NCI-H2107 treated with DMSO at 0.1 percent for 48 hours (cell line): ENCODE measurements at regions not wholly inside any gene's neighbourhood (a gene's known extent, or its start where the extent isn't known, plus 50 kb on each side); places are given as distances from the start of the nearest gene placed in this dataset.
"Not testable (repeated sequence)": the region's sequence is repeated elsewhere in the genome, so short reads cannot be mapped to it uniquely, and the experiment has no call there.

Experiments used
- DNase-seq: peaks from one replicate; lab custom pipeline; 2025; ENCODE audit not compliant: unreplicated experiment; lab: John Stamatoyannopoulos, UW

DNA sequence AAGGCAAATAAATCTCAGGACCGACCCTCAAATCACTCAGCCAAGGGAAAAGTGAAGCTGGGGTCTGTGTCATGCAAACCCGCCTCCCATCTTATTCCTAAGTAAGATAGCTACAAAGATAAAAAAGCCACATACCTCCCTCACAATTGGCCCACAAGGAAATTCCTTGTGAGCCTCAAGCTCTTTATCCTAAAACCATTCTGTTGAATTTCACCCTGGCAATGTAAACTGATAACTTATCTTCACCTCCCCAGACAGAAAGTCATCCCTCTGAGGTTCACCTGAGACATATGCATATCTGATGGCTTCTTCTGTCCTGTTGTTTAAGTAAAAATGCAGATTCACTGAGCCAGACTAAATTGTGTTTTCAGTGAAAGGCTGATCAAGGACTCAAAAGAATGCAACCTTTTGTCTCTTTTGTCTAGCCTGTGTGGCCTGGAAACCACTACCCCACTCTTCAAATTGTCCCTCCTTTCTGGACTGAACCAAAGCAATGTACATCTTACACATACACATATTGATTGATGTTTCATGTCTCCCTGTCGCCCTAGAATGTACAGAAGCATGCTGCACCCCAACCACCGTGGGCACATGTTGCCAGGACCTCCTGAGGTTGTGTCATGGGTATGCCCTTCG is 91.3 kb downstream of the MFAP3L start:
- no peak for DNase-seq

DNA sequence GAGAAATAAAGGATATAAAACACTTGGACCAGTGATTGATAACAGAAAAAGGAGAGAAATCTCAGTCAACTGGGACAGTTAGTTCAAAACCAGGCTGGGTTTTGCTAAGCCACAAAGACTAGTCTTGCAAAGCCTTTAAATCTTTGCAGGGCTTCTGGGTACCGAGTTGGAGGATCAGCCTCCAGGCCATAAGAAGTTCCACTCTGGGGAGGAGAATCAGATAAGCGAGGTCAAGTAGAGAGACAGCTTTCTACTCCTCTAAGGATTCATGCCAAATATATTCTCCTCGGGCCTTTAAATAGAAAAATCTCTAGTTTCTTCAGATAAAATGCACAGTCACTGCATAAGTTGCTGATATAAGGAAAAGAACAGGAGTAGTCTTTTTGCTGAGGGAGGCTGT is 92.7 kb downstream of the MFAP3L start:
- no peak for DNase-seq

DNA sequence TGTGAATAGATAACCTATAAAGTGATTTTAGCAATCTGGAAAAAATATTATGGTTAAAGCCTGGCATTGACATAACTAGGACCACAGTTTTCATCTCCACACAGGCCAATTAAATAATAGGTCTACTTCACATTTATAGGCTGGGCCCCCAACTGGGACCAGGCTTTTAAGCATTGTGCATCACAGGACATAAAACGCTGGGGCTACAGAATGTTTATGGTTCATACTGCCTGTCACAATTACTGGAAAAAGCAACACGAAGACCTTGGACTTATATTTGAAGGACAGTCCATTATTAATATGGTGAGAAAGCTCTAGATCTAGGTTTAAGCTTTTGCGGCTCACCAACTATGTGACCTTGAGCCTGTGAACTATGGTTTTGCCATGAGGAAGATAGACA is 94.2 kb downstream of the MFAP3L start:
- DNase-seq = no peak

DNA sequence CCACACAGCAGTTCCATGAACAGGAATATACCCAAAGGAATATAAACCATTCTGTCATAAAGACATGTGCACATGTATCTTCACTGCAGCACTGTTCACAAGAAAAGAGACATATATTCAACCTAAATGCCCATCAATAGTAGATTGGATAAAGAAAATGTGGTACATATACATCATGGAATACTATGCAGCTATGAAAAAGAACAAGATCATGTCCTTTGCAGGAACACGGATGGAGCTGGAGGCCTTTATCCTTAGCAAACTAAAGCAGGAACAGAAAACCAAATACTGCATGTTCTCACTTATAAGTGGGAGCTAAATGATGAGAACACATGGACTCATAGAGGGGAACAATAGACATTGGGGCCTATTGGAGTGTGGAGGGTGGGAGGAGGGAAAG is 95.4 kb downstream of the MFAP3L start:
- not testable (repeated sequence) for DNase-seq

DNA sequence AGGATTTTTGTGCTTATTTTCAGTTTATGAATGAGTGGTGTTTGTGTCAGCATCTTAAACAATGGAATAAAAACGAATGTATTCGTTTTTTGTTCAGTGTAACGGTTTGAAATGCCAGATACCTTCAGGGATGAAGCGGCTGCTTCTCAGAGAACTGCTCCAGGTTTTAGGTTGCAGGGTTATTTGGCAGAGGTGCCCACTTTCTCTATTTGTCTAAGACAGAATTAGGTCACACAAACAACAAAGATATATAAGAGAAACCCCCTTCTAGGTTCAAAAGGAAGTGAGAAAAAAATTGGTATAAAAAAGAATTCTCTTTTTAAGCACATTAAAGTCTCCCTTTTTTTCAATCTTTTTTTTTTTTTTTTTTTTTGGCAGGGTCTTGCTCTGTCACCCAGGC is 98.9 kb downstream of the MFAP3L start:
- no peak for DNase-seq

DNA sequence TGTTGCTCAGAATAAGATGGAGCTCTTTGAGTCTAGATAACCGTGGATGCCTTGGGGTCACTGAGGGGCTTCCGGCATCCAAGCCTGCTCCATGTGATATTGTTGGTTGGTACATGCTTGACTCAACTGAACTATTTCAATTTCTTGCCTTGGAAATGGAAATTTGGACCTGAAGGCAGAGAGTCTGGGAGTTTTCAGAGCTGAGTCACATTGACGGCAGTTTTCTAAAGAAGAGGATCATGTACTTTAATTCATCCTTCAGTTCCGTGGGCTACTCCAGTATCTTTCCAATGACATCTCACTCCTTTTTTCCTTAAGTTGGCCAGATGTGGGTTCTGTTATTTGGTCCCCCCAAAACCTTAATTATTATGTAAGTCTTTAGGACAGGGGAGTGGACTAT is 100.5 kb downstream of the MFAP3L start:
- DNase-seq = no peak

DNA sequence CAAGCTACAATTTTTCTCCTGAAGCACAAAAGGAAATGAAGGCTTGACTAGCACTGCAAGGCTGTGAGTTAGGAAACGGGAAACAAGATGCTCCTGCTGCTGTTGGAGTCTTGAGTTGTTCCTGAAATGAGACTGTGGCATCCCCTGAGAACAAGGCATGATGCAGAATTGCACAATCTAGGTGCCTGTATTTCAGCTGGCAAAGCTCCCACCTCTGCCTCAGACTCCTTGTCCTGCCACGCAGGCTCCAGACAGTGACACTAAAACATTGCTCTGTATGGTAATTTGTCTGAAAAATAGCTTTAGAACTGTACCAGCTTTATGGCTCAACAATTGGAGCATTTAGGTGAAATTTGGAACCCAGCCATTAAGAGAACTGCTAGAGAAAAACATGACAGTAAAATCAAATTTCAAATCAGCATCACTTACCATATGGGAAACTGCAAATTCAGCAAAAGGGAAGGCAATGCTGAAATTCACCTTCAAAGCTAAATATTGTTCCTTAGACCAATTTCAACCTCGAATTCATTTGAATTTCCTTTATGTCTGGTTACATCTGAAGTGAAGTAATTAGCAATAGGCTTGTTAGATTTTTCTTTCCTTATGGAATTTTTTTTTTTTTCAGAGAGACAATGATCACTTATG is 103.4 kb downstream of the MFAP3L start:
- DNase-seq = no peak

DNA sequence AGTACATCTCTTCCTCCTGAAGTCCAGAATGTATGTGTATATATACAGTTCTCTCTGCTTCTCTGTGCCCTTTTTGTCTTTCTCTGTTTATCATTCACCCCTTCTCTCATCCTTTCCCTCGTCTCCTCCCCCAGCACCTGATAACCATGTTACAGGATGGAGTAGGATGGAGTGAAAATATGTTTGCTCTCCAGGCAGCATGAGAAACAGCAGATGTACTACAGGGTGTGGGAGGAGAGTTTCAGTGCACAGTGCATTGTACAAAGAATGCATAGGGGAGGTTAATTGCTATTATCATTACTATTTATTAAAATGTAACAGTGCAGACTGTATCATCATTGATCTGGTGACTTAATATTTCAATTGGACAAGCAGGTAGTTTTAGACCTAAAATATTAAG is 104.5 kb downstream of the MFAP3L start:
- DNase-seq = no peak

DNA sequence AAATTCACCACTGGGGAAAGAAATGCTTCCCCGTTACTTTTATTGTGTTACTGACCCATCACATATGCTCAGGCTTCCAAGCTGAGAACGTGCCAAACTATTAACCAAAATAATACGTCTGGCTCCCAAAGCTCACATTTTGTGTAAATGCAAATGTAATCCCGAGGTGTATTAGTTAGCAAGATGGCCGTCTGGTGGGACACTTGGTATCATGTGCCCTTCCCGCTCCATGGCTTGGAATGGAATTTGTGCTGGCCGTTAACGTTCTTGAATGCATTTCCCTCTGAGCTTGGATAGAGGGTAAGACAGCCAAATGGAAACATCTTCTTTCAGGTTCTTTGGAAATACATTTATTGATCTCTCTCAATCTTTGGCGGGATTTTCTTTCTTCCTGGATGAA is 105.0 kb downstream of the MFAP3L start:
- DNase-seq = no peak

DNA sequence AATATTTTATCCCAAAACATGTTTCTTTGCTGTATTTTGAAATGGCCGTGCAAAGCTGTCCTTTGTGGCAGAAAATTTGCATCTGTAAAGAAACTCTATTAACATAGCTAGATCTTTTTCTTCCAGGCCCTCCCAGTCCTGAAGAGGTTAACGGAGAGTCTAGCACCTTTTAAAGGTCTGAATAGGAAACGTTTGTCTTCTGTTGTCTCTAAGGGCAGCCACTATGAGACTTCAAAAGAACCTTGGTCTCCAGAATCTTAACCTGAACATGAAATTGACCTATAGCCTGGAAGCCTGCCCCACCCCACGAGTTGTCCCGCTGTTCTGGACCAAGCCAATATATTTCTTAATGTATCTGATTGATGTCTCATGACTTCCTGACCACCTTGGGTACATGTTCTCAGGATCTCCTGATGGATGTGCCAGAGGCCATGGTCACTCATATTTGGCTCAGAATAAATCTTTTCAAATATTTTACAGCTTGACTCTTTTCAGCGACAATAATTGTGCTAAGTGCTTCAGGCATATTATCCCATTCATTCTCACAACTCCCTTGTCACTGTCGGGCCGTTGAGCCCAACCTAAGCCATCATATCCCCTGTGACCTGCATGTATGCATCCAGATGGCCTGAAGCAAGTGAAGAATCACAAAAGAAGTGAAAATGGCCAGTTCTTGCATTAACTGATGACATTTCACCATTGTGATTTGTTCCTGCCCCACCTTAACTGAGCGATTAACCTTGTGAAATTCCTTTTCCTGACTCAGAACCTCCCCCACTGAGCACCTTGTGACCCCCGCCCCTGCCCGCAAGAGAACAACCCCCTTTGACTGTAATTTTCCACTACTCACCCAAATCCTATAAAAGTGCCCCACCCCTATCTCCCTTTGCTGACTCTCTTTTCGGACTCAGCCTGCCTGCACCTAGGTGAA is 106.7 kb downstream of the MFAP3L start:
- not testable (repeated sequence) for DNase-seq

DNA sequence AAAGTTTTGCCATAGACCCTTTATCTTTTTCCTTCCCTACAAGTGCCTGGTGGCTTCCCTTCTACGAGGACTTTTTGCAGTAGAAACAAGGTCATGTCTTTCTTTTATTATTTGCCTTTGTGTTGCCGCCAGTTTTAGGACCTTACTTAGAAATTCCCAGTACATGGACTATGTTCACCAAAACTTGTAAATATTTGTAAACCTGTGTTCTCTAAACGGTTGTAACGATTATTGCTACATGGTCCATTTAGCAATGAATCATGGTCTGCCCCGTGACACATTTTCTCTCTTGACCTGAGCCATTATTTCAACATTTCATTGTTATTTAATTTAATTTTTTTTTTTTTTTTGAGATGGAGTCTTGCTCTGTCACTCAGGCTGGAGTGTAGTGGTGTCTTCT is 110.7 kb downstream of the MFAP3L start:
- DNase-seq = no peak

DNA sequence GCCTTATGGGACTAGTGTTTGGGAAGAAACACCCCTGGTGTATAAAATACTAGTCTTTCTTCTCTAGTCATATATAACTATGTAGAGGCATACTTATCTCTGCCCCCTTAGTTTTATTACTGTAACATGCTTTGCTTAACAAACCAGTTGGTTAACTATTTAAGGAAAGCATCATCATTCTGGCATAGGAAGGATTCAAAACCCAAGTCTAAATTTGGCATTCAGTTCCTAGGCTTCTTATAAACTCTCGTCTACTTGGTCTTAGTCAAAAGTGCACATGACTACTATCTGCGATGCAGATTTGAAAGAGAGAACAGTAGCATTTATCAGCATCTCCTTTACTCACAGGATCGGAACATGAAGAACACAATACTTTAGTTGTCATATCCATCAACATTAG is 111.3 kb downstream of the MFAP3L start:
- DNase-seq = no peak

DNA sequence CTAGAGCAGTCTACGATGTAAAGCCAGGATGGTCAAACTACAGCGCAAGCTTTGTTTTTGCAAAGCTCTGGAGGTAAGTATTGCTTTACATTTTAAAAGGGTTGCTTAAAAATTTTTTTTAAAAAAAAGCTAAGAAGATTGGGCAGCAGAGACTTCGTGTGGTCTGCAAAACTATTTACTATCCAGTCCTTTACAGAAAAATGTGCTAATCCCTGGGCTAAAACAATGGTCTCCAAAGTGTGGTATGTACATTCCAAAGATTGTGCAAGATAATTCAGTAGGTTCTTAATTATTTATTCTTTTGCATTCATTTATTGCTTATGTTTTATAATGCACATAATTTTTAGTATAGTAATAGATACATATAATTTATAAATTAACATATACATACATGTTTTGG is 113.2 kb downstream of the MFAP3L start:
- DNase-seq = no peak

DNA sequence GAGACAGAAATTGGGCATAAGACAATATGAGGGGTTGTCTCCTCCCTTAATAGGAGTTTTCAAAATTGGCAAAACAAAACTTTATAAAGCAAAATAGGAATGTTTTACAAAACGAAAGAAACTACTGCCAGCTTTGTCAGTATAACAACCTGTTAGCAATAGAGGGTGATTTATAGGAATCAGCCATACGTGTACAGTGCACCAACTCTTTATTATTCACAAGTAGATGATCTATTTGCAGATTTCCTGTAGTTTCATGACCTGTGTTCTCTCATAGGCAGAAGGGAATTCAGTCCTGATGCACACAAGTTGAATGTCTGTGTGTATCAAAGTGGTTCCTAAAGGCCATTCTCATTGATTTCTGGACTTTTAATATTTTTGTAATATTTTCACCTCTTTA is 116.3 kb downstream of the MFAP3L start:
- no peak for DNase-seq

DNA sequence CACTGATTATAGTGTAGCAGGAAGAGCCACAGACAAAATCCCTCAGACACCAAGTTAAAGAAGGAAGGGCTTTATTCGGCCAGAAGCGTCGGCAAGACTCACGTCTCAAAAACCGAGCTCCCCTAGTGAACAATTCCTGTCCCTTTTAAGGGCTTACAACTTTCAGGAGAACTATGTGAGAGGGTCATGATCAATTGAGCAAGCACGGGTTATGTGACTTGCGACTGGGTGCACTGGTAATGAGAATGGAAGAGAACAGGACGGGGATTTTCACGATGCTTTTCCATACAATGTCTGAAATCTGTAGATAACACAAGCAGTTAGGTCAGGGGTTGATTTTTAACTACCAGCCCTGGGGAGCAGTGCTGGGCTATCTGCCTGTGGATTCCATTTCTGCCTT is 116.7 kb downstream of the MFAP3L start:
- no peak for DNase-seq

DNA sequence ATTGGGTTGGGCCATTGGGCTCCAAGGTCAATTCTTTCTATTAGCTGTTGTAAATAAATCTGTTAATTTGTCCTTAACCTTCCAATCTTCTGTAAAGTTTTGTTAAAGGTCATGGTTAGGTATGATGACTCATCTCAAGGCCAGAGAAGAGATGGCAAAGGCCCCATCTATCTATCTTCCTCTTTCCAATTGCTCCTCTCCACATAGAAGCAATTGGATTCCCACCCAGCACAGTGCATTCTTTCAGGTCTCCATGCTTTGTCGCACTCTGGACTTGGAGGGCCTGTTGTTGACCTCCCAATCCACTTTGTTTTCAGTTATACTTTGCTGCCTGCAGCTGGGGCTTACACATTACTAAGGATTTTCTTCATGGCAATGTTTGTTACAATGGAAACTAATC is 118.5 kb downstream of the MFAP3L start:
- no peak for DNase-seq

DNA sequence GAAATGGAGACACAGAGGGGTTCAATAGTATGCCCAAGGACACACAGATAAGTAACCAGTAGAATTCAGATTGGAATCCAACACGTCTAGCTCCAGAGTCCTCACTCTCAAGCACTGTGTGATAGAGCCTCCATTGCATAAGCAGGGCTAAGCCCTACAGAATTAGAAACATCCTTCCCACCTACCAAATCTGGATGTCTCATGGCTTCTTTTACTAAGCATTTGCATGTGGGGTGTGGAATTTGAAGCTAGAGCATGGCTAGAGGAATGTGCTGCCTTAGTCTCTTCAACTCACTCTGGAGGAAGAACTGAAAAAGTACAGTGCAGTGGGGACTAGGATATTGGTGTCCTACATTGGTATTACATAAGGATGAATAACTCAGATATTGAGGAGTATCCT is 119.4 kb downstream of the MFAP3L start:
- DNase-seq = no peak

DNA sequence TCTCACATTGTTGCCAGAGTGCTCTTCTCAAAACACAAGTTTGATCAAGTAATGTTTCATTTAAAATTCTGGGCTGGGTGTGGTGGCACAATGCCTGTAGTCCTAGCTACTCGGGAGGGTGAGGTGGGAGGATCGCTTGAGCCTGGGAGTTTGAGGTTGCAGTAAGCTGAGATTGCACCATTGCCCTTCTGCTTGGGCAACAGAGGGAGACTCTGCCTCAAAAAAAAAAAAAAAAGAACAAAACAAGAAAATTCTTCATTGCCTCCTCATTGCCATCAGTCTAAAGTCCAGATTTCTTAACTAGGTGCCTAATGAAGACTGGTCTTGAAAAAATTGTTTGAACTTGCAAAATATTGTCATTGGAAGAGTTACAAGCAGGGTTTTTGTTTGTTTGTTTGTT is 120.1 kb downstream of the MFAP3L start:
- DNase-seq = no peak

DNA sequence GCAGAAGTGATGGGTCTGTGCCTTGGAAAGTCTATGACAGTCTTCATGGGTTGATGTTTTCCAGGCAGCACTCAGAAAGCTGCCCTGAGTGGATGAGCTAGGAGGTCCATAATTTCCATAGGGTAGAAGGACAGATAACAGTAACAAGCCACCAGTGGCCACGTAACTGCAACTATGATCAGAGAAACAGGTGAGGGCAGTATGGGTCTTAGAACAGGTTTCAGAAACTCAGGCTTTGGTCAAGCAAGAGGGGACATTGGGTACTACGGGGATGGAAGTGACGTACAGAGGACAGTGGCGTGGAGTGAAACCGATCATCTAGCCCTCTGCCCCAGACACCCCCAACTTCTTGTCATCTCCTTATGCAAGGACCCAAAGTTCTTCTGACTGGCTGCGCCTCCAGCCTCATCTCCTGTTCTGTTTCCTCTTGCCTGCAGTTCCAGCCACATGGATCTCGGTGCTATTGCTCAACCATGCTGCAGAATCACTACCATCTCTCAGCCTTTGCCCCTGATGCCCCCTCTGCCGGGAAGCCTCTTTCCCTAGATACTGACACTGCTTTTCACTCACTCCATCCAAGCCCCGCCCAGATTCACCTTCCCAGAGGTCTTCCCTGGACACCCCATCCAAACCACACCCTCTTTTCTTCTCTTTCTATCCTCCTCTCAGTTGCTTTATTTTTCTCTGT is 123.4 kb downstream of the MFAP3L start:
- no peak for DNase-seq

DNA sequence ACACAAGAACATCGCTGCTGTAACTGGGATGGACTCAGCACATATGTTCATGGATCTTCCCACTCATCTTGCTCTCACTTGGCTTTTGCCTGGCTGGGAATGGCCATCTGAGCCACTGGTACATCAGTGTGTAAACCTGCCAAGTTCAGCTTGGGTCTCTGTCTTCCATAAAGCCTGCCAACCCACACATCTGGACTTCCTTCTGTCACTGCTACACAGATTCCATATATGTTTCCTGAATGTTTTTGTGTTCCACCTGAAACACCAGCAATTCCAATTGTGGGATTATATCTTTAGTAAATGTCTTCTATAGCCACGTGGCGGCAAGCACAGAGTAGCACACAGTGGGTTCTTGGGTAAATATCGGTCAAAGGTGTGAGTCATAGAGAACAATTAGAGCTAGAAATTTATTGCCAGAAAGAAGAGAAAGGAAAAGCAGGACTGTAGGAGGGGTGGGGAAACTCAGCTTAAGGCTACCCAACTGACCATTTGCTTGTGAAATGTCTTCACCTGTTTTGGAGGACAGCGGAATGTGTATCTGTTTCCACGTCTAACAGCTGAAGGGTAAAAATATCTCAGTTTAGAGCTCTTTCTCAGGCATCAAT is 125.9 kb downstream of the MFAP3L start:
- DNase-seq = no peak

DNA sequence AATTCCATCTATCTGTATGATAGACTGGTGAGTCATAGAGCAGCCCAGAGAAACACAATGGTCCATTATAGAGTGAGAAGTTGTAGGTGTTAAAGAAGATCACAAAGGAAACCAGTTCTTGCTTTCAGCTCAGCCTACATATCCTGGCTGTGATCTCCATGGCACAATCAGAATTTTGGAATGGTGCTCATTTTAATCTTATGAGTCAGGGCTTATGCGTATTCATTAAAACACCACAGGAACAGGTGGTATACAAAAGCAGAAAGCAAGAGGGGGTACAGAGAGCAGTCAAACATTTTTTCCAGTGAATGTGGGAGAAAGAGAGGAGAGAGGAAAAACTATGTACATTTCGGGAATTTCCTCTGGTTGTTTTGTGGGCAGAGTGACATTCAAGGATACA is 126.9 kb downstream of the MFAP3L start:
- DNase-seq = no peak
